Panc1 (cell line): ENCODE measurements at regions not wholly inside any gene's neighbourhood (a gene's known extent, or its start where the extent isn't known, plus 50 kb on each side); places are given as distances from the start of the nearest gene placed in this dataset.

ENCODE experiments used
- ATAC-seq: fragments of 200-7000 bp; cut with Tn5 transposase; 2 replicates; pipeline ENCODE4 v1.9.1; 2020; ENCODE audit warnings: mild to moderate bottlenecking, moderate library complexity
- BruUV-seq: library from RNA; stranded (reverse); fragments of 400-500 nt; replicated peaks from 2 replicates; lab custom pipeline; 2021; lab: Mats Ljungman, UMichigan
- CTCF ChIA-PET: fragments of 300-600 bp; sonication (Branson Sonifier 250); formaldehyde crosslinking; loops from one replicate; lab custom pipeline; 2022; ENCODE audit warnings: antibody characterized with exemption; lab: Charles Lee
- POLR2A ChIA-PET: fragments of 300-600 bp; sonication (Branson Sonifier 250); formaldehyde crosslinking; loops from one replicate; lab custom pipeline; 2022; ENCODE audit warnings: antibody characterized with exemption; lab: Charles Lee
- DNase-seq: peaks from one replicate; pipeline ENCODE4 v3.0.0-alpha.2; 2010; ENCODE audit warnings: low read depth, low spot score
- H3K27ac ChIP-seq: 2 replicates; pipeline ENCODE4 v1.5.1; 2011; ENCODE audit warnings: mild to moderate bottlenecking, low read length, inconsistent platforms
- H3K27me3 ChIP-seq: fragments of 200-500 bp; sonication (Bioruptor generic); 2 replicates; pipeline ENCODE4 v1.6.0; 2014; ENCODE audit warnings: low read length, inconsistent platforms; ENCODE audit not compliant: control insufficient read depth, insufficient read depth
- H3K36me3 ChIP-seq: fragments of 200-500 bp; sonication (Bioruptor generic); 2 replicates; pipeline ENCODE4 v1.5.1; 2014; ENCODE audit warnings: inconsistent platforms, mild to moderate bottlenecking, low read length, moderate library complexity; ENCODE audit not compliant: control insufficient read depth, insufficient read depth
- H3K4me1 ChIP-seq: 2 replicates; pipeline ENCODE4 v1.5.1; 2011; ENCODE audit warnings: inconsistent platforms, mild to moderate bottlenecking, low read length, moderate library complexity; ENCODE audit not compliant: control insufficient read depth, insufficient read depth
- H3K4me3 ChIP-seq, 2 experiments: 2 replicates each; pipeline ENCODE4 v1.5.1; 2011 to 2012; ENCODE audit warnings: low read depth in 2 of 2, low read length in 2 of 2, mild to moderate bottlenecking in 2 of 2, inconsistent platforms in 1 of 2, moderate library complexity in 1 of 2
- H3K9me3 ChIP-seq: fragments of 200-500 bp; sonication (Bioruptor generic); 2 replicates; pipeline ENCODE4 v1.5.1; 2014; ENCODE audit warnings: low read depth, mild to moderate bottlenecking, inconsistent platforms, low read length, moderate library complexity; ENCODE audit not compliant: control insufficient read depth, insufficient read depth
- POLR2AphosphoS5 ChIP-seq: IDR thresholded peaks from 2 replicates; pipeline ENCODE4 v1.6.1; 2012; ENCODE audit warnings: mild to moderate bottlenecking, low read depth, low read length, moderate library complexity
- SIN3A ChIP-seq: IDR thresholded peaks from 2 replicates; pipeline ENCODE4 v1.6.1; 2012; ENCODE audit warnings: low read depth, mild to moderate bottlenecking, low read length, moderate library complexity, borderline replicate concordance; ENCODE audit not compliant: insufficient read depth
- TCF7L2 ChIP-seq: IDR thresholded peaks from 2 replicates; pipeline ENCODE4 v1.6.1; 2011; ENCODE audit warnings: mild to moderate bottlenecking, low read depth, low read length, inconsistent platforms
- in situ Hi-C: cut with HindIII; loops from 2 replicates; pipeline ENCODE4 v1.10.0; 2016; ENCODE audit warnings: low sequenced_read_pairs, low pct_unique_long_range_greater_than_20kb
- intact Hi-C: fragments of 100-400 bp; cut with micrococcal nuclease; formaldehyde crosslinking; loops from one replicate; pipeline ENCODE4 v1.10.0; 2022; ENCODE audit not compliant: unreplicated experiment
- TF ChIP-seq, protein P1 (sequence below): fragments of 450-650 bp; IDR thresholded peaks from 2 replicates; pipeline ENCODE4 v1.5.1; 2017; ENCODE audit warnings: mild to moderate bottlenecking
- TF ChIP-seq, protein P2 (sequence below), 2 experiments: IDR thresholded peaks; 2 replicates each; pipeline ENCODE4 v1.6.1; 2011 to 2012; ENCODE audit warnings: low read depth in 2 of 2, control low read depth in 1 of 2, low read length in 1 of 2, mild to moderate bottlenecking in 1 of 2, moderate library complexity in 1 of 2; ENCODE audit not compliant: insufficient read depth in 1 of 2

DNA sequence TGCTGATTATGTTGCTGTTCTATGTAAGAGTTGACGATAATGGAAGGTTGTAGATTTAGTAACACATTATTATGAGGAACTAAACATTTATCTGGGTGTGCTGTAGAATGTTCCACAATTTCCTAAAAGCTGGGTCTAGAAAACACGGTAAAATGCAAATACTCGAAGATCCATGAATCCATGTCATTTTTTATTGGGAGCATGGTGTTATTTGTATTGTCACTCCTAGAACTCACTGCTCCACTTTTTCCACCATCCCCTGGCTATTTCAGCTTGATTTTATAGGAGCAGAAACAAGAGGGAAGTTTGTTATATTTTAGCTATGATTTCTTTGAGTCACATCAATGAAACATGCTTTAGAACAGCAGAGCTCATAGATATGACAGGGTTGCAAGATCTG is 155.0 kb upstream of the ANK2 start:
- ChIA-PET CTCF (no interaction called here), POLR2A (no interaction called here)
- in situ Hi-C loops (no loop called here), intact Hi-C loops (no loop called here)
- ATAC-seq (no peak), DNase-seq (no peak)
- Histone ChIP-seq H3K4me3 (no peak overlapping the region), H3K27me3 (no peaks in the 10 kb centered on the region; the same call in 1 of the 2 replicates), H3K4me1 (no peaks in the 10 kb centered on the region), H3K27ac (no peak overlapping the region), H3K36me3 (no peaks in the 10 kb centered on the region), H3K9me3 (no peaks in the 10 kb centered on the region)
- BruUV-seq: no TSS peak
- TF ChIP-seq, protein P1, sequence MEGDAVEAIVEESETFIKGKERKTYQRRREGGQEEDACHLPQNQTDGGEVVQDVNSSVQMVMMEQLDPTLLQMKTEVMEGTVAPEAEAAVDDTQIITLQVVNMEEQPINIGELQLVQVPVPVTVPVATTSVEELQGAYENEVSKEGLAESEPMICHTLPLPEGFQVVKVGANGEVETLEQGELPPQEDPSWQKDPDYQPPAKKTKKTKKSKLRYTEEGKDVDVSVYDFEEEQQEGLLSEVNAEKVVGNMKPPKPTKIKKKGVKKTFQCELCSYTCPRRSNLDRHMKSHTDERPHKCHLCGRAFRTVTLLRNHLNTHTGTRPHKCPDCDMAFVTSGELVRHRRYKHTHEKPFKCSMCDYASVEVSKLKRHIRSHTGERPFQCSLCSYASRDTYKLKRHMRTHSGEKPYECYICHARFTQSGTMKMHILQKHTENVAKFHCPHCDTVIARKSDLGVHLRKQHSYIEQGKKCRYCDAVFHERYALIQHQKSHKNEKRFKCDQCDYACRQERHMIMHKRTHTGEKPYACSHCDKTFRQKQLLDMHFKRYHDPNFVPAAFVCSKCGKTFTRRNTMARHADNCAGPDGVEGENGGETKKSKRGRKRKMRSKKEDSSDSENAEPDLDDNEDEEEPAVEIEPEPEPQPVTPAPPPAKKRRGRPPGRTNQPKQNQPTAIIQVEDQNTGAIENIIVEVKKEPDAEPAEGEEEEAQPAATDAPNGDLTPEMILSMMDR: no peak
- TF ChIP-seq SIN3A: no peak
- TF ChIP-seq POLR2AphosphoS5: no peak
- TF ChIP-seq, protein P2, sequence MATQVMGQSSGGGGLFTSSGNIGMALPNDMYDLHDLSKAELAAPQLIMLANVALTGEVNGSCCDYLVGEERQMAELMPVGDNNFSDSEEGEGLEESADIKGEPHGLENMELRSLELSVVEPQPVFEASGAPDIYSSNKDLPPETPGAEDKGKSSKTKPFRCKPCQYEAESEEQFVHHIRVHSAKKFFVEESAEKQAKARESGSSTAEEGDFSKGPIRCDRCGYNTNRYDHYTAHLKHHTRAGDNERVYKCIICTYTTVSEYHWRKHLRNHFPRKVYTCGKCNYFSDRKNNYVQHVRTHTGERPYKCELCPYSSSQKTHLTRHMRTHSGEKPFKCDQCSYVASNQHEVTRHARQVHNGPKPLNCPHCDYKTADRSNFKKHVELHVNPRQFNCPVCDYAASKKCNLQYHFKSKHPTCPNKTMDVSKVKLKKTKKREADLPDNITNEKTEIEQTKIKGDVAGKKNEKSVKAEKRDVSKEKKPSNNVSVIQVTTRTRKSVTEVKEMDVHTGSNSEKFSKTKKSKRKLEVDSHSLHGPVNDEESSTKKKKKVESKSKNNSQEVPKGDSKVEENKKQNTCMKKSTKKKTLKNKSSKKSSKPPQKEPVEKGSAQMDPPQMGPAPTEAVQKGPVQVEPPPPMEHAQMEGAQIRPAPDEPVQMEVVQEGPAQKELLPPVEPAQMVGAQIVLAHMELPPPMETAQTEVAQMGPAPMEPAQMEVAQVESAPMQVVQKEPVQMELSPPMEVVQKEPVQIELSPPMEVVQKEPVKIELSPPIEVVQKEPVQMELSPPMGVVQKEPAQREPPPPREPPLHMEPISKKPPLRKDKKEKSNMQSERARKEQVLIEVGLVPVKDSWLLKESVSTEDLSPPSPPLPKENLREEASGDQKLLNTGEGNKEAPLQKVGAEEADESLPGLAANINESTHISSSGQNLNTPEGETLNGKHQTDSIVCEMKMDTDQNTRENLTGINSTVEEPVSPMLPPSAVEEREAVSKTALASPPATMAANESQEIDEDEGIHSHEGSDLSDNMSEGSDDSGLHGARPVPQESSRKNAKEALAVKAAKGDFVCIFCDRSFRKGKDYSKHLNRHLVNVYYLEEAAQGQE (IDR thresholded peaks at IDR 0.05; ENCODE audit: insufficient read depth in 1 of 2, low read depth in 2 of 2, low read length in 1 of 2): no peak

DNA sequence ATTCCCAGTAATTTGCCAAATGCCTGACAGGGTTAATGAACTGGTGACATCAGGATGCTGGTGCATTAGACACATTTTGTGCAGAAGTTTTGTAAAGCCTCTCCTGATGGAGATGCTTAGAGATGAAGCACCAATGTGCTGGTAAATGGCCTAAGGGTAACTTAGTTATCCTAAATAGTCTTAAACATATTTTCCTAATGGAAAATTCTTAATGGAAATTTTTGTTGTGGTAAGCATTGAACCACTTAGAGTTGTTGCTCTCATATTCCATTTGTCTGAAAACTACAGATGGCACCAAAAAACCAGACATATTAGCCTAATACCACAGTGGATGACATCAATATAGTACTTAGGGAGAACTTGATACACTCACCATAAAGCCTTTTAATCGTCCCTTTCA is 154.5 kb upstream of the ANK2 start:
- in situ Hi-C loops: no loop called here
- Histone ChIP-seq H3K27ac (no peak overlapping the region), H3K4me3 (no peak overlapping the region), H3K9me3 (no peaks in the 10 kb centered on the region), H3K4me1 (no peaks in the 10 kb centered on the region), H3K27me3 (no peaks in the 10 kb centered on the region; the same call in 1 of the 2 replicates), H3K36me3 (no peaks in the 10 kb centered on the region)
- TF ChIP-seq SIN3A (no peak), POLR2AphosphoS5 (no peak), TCF7L2 (no peak)
- TF ChIP-seq, protein P2 (IDR thresholded peaks at IDR 0.05; ENCODE audit: insufficient read depth in 1 of 2, low read depth in 2 of 2, low read length in 1 of 2): no peak
- ChIA-PET POLR2A (no interaction called here), CTCF (no interaction called here)
- BruUV-seq: no TSS peak
- intact Hi-C loops: no loop called here
- no peak for DNase-seq
- ATAC-seq: no peak
